Pancreas (tissue), 10 donors: ENCODE measurements at regions not wholly inside any gene's neighbourhood (a gene's known extent, or its start where the extent isn't known, plus 50 kb on each side); places are given as distances from the start of the nearest gene placed in this dataset.
"Not testable (repeated sequence)": the region's sequence is repeated elsewhere in the genome, so short reads cannot be mapped to it uniquely, and the experiment has no call there.

Source experiments
- ATAC-seq, 4 donors: fragments of 200-7000 bp; cut with Tn5 transposase; one replicate each; pipeline versions ENCODE4 v1.8.0 to v1.9.1; 2020; ENCODE audit warnings: mild to moderate bottlenecking in 4 of 4, moderate library complexity in 4 of 4
- DNase-seq, 6 donors: peaks; one replicate each; pipeline ENCODE4 v3.0.0-alpha.2; 2020
- FAIRE-seq: peaks from 2 replicates; lab custom pipeline; 2012; peaks lifted over from hg19 to GRCh38; lab: Jason Lieb, UNC
- H3K27ac ChIP-seq, 4 donors: fragments of 200-600 bp; sonication (generic); 1 replicate in 3 of 4; 2 replicates in 1 of 4; pipeline versions ENCODE4 v1.5.0 to v1.8.0; 2020
- H3K27me3 ChIP-seq, 4 donors: fragments of 200-600 bp; one replicate each; pipeline ENCODE4 v1.8.0; 2021
- H3K36me3 ChIP-seq, 3 donors: fragments of 200-600 bp; sonication (generic) in 1 of 3; one replicate each; pipeline versions ENCODE4 v1.5.0 to v1.8.0; 2020 to 2021
- H3K4me1 ChIP-seq, 3 donors: fragments of 200-600 bp; one replicate each; pipeline ENCODE4 v1.8.0; 2021
- H3K4me3 ChIP-seq, 4 donors: fragments of 200-600 bp; sonication (generic) in 2 of 4; one replicate each; pipeline versions ENCODE4 v1.5.0 to v1.8.0; 2020 to 2021
- H3K9me3 ChIP-seq, 4 donors: fragments of 200-600 bp; one replicate each; pipeline ENCODE4 v1.8.0; 2021
- CTCF ChIP-seq, 4 donors: fragments of 200-600 bp; sonication (generic) in 3 of 4; IDR thresholded peaks; one replicate each; pipeline versions ENCODE4 v1.5.0 to v1.8.0; 2021; ENCODE audit warnings: antibody characterized with exemption in 4 of 4
- whole genome bisulfite sequencing, 2 donors: extraction: QIAGEN DNeasy Blood & Tissue Kit; methylation state at CpG; one replicate each; pipeline ENCODE4 v1.1.7; 2013; 5-methylcytosine and 5-hydroxymethylcytosine counted together
- intact Hi-C, 3 donors: fragments of 100-400 bp; cut with DNase I; formaldehyde crosslinking; loops; one replicate each; pipeline versions ENCODE4 v1.11.1 to v1.14.2; 2022
- donor health status: healthy with polysubstance abuse.
- donor health status: DM: no; HTN: no; CAD: no; lungs with moderate emphysema.
- donor health status: DM: no; HTN: no; CAD: no.
- donor health status: control.
- donor health status: control.
- donor health status: Bipolar disorder and iron deficiency.
- donor health status: DM: yes; HTN: yes; CAD: no.
- donor health status: DM: no; HTN: no; CAD: no.
- donor health status: DM: no; HTN: no; CAD: no.
- donor health status: DM: yes; HTN: yes; CAD: no.

DNA sequence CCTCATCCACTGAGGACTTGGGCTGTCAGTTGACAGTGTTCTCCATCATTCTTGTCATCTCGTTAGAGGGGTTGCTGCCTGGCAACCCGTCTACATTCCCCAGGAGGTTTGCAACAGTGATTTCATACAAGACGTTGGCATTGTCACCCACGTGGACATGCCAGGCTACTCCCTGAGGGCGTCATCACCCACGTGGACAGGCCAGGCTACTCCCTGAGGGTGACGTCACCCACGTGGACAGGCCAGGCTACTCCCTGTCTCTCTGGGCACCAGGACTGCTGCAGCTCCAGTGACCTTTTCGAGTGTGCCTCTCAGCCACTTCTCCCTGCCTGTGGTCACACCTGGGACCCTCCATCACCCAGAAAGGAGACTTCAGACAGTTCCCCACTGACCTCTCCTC, 212.1 kb upstream of the NUPR2 start:
- H3K27ac ChIP-seq, H3K27me3 ChIP-seq, intact Hi-C loops, H3K9me3 ChIP-seq, FAIRE-seq, ATAC-seq, DNase-seq, H3K36me3 ChIP-seq, H3K4me1 ChIP-seq, H3K4me3 ChIP-seq: not testable (repeated sequence)
- 45 to 52% methylated on average over 9 of the region's 9 CpGs for WGBS, 2 donors

DNA sequence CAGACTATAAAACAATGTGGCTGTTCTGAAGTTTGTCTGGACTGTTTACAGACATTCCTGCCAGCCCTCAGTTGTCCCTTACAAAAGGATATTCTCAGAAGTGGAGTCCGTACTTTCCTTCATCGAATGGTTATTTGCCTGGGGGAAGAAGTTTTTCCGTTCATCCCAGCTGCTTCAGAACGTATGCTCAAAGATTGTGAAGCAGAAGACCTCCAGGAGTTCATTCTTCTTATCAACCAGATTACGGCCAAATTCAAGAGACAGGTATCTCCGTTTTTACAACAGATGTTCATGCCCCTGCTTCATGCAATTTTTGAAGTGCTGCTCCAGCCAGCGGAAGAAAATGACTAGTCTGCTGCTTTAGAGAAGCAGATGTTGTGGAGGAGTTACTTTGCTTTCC, 174.3 kb upstream of the NUPR2 start:
- no peak for DNase-seq
- intact Hi-C loops, result no loop called here
- H3K36me3 ChIP-seq, result no peaks in the 10 kb centered on the region
- no peak overlapping the region for H3K27ac ChIP-seq
- H3K27me3 ChIP-seq, result no peaks in the 10 kb centered on the region
- H3K9me3 ChIP-seq, result no peaks in the 10 kb centered on the region
- H3K4me1 ChIP-seq, result no peaks in the 10 kb centered on the region
- WGBS, 2 donors, result 40 to 57% methylated on average over 7 of the region's 7 CpGs
- no peak for FAIRE-seq
- no peak overlapping the region for H3K4me3 ChIP-seq
- no peak for TF ChIP-seq CTCF (IDR thresholded peaks at IDR 0.05)
- no peak for ATAC-seq

- TF ChIP-seq CTCF (IDR thresholded peaks at IDR 0.05), result no peak
- no peaks in the 10 kb centered on the region for H3K9me3 ChIP-seq
- no peak for FAIRE-seq
- WGBS, 2 donors, result 1 to 6% methylated on average over 57 of the region's 57 CpGs
- H3K4me1 ChIP-seq, result no peaks in the 10 kb centered on the region
- ATAC-seq, result peak; percentile 35 to 89 (median 74)
- no peak overlapping the region for H3K27ac ChIP-seq
- H3K27me3 ChIP-seq, result no peaks in the 10 kb centered on the region
- peak; percentile 6 to 70 (median 22) for DNase-seq
- intact Hi-C loops, result no loop called here
- H3K4me3 ChIP-seq, result peak overlapping the region in 3 of 4 donors; percentile 12 to 26 (median 18)
- H3K36me3 ChIP-seq, result no peaks in the 10 kb centered on the region
Observed at GRCh38 chr7:56287429-56288138, 171.4 kb upstream of the NUPR2 start.

- ATAC-seq (no peak), FAIRE-seq (no peak), DNase-seq (no peak)
- Histone ChIP-seq H3K4me3 (no peak overlapping the region), H3K27ac (no peak overlapping the region), H3K27me3 (no peaks in the 10 kb centered on the region), H3K9me3 (no peaks in the 10 kb centered on the region), H3K36me3 (no peaks in the 10 kb centered on the region), H3K4me1 (no peaks in the 10 kb centered on the region)
- 50 to 61% methylated on average over 7 of the region's 7 CpGs for WGBS, 2 donors
- TF ChIP-seq CTCF (IDR thresholded peaks at IDR 0.05), result no peak
- intact Hi-C loops, result no loop called here
Observed at GRCh38 chr7:56256108-56256507, 139.9 kb upstream of the NUPR2 start.

GRCh38 chr7:56250135-56250534, 133.9 kb upstream of the NUPR2 start:
- FAIRE-seq (no peak), DNase-seq (no peak), ATAC-seq (no peak)
- Histone ChIP-seq H3K36me3 (no peaks in the 10 kb centered on the region), H3K27ac (no peak overlapping the region), H3K27me3 (no peaks in the 10 kb centered on the region), H3K4me1 (no peaks in the 10 kb centered on the region), H3K9me3 (no peaks in the 10 kb centered on the region), H3K4me3 (no peak overlapping the region)
- whole genome bisulfite sequencing, 2 donors, result 41 to 43% methylated on average over 3 of the region's 3 CpGs
- TF ChIP-seq CTCF (IDR thresholded peaks at IDR 0.05), result no peak
- intact Hi-C loops, result no loop called here
